OCI-LY1 (cell line): ENCODE measurements at regions not wholly inside any gene's neighbourhood (a gene's known extent, or its start where the extent isn't known, plus 50 kb on each side); places are given as distances from the start of the nearest gene placed in this dataset.

Source experiments
- H2AFZ ChIP-seq: fragments of 200-600 bp; sonication (generic), shearing (Covaris generic); 2 replicates; pipeline ENCODE4 v1.6.0; 2014; ENCODE audit warnings: antibody characterized with exemption, mild to moderate bottlenecking, low read length
- H3F3A ChIP-seq: fragments of 200-600 bp; sonication (generic), shearing (Covaris generic); 2 replicates; pipeline ENCODE4 v1.6.0; 2014; ENCODE audit warnings: mild to moderate bottlenecking, antibody characterized with exemption, low read length, moderate library complexity; ENCODE audit not compliant: insufficient read depth
- H3K27ac ChIP-seq: fragments of 200-600 bp; sonication (generic); 2 replicates; pipeline ENCODE4 v1.5.1; 2014; ENCODE audit warnings: low read length, mixed run types, mild to moderate bottlenecking, low read depth; ENCODE audit not compliant: poor library complexity, severe bottlenecking
- H3K27me3 ChIP-seq: fragments of 200-600 bp; sonication (generic); 2 replicates; pipeline ENCODE4 v1.6.0; 2014; ENCODE audit warnings: antibody characterized with exemption, mild to moderate bottlenecking, low read length, moderate library complexity; ENCODE audit not compliant: insufficient read depth
- H3K36me3 ChIP-seq: fragments of 200-600 bp; sonication (generic); 2 replicates; pipeline ENCODE4 v1.6.1; 2014; ENCODE audit warnings: mild to moderate bottlenecking, antibody characterized with exemption, low read length, moderate library complexity, mixed read lengths; ENCODE audit not compliant: insufficient read depth
- H3K4me1 ChIP-seq: fragments of 200-600 bp; sonication (generic); 2 replicates; pipeline ENCODE4 v1.5.1; 2014; ENCODE audit warnings: mild to moderate bottlenecking, low read length, moderate library complexity; ENCODE audit not compliant: insufficient read depth, severe bottlenecking
- H3K4me2 ChIP-seq: fragments of 200-600 bp; sonication (generic), shearing (Covaris generic); 2 replicates; pipeline ENCODE4 v1.6.1; 2014; ENCODE audit warnings: low read length
- H3K4me3 ChIP-seq: fragments of 200-600 bp; sonication (generic); 2 replicates; pipeline ENCODE4 v1.5.1; 2014; ENCODE audit warnings: low read length, low read depth, mild to moderate bottlenecking, mixed read lengths; ENCODE audit not compliant: poor library complexity, severe bottlenecking
- H3K79me2 ChIP-seq: fragments of 200-600 bp; shearing (Covaris generic); 2 replicates; pipeline ENCODE4 v1.6.1; 2016; ENCODE audit warnings: mixed run types, low read length, mixed read lengths; ENCODE audit not compliant: insufficient read depth
- H3K9ac ChIP-seq: fragments of 200-600 bp; sonication (generic), shearing (Covaris generic); 2 replicates; pipeline ENCODE4 v1.6.1; 2014; ENCODE audit warnings: mild to moderate bottlenecking, low read length, mixed read lengths
- H3K9me2 ChIP-seq: fragments of 200-600 bp; sonication (generic), shearing (Covaris generic); 2 replicates; pipeline ENCODE4 v1.6.1; 2014; ENCODE audit warnings: low read depth, mild to moderate bottlenecking, low read length, mixed read lengths
- H3K9me3 ChIP-seq: fragments of 200-600 bp; shearing (Covaris generic); 2 replicates; pipeline ENCODE4 v1.6.1; 2014; ENCODE audit warnings: low read length, mixed read lengths
- H4K20me1 ChIP-seq: fragments of 200-600 bp; sonication (generic), shearing (Covaris generic); 2 replicates; pipeline ENCODE4 v1.6.0; 2016; ENCODE audit warnings: mild to moderate bottlenecking, low read length; ENCODE audit not compliant: insufficient read depth
- CTCF ChIP-seq: fragments of 200-600 bp; sonication (generic), shearing (Covaris generic); IDR thresholded peaks from 2 replicates; pipeline ENCODE4 v1.5.1; 2017; ENCODE audit warnings: mild to moderate bottlenecking, antibody characterized with exemption, low read length, moderate library complexity, mixed read lengths
- EZH2 ChIP-seq: fragments of 200-600 bp; sonication (generic), shearing (Covaris generic); IDR thresholded peaks from 2 replicates; pipeline ENCODE4 v1.8.0; 2017; ENCODE audit warnings: borderline replicate concordance, mixed run types, mild to moderate bottlenecking, antibody characterized with exemption, low read length, moderate library complexity, mixed read lengths

- no peak overlapping the region for H2AFZ ChIP-seq
- no peaks in the 10 kb centered on the region for H3K27me3 ChIP-seq
- H3K9ac ChIP-seq, result no peak overlapping the region
- TF ChIP-seq CTCF, result no peak
- no peak for TF ChIP-seq EZH2
- H3K4me1 ChIP-seq, result no peaks in the 10 kb centered on the region
- H3K36me3 ChIP-seq, result no peaks in the 10 kb centered on the region
- no peaks in the 10 kb centered on the region for H4K20me1 ChIP-seq
- no peaks in the 10 kb centered on the region for H3F3A ChIP-seq
- no peak overlapping the region for H3K4me2 ChIP-seq
- no peak overlapping the region for H3K27ac ChIP-seq
- no peak overlapping the region for H3K4me3 ChIP-seq
- no peaks in the 10 kb centered on the region for H3K79me2 ChIP-seq
- H3K9me3 ChIP-seq, result no peaks in the 10 kb centered on the region
- no peaks in the 10 kb centered on the region for H3K9me2 ChIP-seq
Measured at GRCh38 chr16:51565184-51565583, 414.1 kb upstream of the SALL1 start.

DNA sequence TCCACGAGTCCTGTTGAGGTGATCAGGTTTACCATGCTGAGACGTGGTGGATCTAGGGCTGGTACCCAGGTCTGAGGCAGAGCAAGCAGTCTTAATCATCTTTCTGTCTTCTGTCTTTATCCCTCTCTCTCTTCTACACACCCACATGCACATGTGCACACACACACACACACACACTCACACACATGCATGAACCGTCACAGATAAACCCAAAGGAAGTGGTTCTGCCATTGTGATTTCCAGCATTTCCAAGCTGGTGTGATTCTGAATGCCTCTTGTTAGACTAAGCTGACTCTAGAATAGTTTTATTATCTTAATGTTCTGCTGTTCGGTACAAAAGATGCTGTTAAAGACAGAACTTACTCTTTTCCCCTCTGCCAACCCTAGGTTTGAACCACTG, 411.8 kb upstream of the SALL1 start:
- Histone ChIP-seq H3K9ac (no peak overlapping the region), H3K27me3 (no peaks in the 10 kb centered on the region), H3K4me2 (no peak overlapping the region), H3K4me1 (no peaks in the 10 kb centered on the region), H3F3A (no peaks in the 10 kb centered on the region), H3K79me2 (no peaks in the 10 kb centered on the region), H3K4me3 (no peak overlapping the region), H2AFZ (no peak overlapping the region), H3K27ac (no peak overlapping the region), H4K20me1 (no peaks in the 10 kb centered on the region), H3K9me3 (no peaks in the 10 kb centered on the region), H3K9me2 (no peaks in the 10 kb centered on the region), H3K36me3 (no peaks in the 10 kb centered on the region)
- TF ChIP-seq CTCF (no peak), EZH2 (no peak)

DNA sequence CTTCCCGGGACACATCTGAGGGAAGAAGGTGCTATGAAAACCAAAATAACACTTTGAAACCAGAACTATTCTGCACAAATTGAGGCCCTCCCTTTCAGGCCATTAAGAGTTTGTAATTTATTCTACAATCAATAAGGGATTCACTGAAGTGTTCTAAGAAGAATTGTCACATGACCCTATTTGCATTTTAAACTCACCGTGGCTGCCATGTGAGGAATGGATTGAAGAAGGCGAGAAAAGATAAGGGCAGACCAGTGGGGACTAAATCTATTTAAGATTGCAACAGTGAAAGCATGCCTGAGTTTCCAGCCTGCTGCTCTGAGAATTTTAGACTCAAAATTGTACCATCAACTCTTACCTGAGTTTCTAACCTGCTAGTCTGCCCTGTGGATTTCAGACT, 408.8 kb upstream of the SALL1 start:
- H3K4me2 ChIP-seq, result no peak overlapping the region
- no peak overlapping the region for H2AFZ ChIP-seq
- no peak overlapping the region for H3K9ac ChIP-seq
- H3K36me3 ChIP-seq, result no peaks in the 10 kb centered on the region
- H3K27me3 ChIP-seq, result no peaks in the 10 kb centered on the region
- H3K79me2 ChIP-seq, result no peaks in the 10 kb centered on the region
- no peaks in the 10 kb centered on the region for H3F3A ChIP-seq
- no peak overlapping the region for H3K27ac ChIP-seq
- H4K20me1 ChIP-seq, result no peaks in the 10 kb centered on the region
- no peak for TF ChIP-seq CTCF
- TF ChIP-seq EZH2, result no peak
- H3K9me2 ChIP-seq, result no peaks in the 10 kb centered on the region
- no peaks in the 10 kb centered on the region for H3K4me1 ChIP-seq
- H3K4me3 ChIP-seq, result no peak overlapping the region
- H3K9me3 ChIP-seq, result no peaks in the 10 kb centered on the region
